GM12864 (cell line): ENCODE measurements at regions not wholly inside any gene's neighbourhood (a gene's known extent, or its start where the extent isn't known, plus 50 kb on each side); places are given as distances from the start of the nearest gene placed in this dataset.

Source experiments
- DNase-seq: peaks from one replicate; pipeline ENCODE4 v3.0.0-alpha.2; 2011; ENCODE audit warnings: low read depth
- H3K4me3 ChIP-seq: 2 replicates; pipeline ENCODE4 v1.5.1; 2011; ENCODE audit warnings: mild to moderate bottlenecking, low read depth, low read length, control low read depth
- TF ChIP-seq, protein P1 (sequence below): IDR thresholded peaks from 2 replicates; pipeline ENCODE4 v1.5.1; 2011; ENCODE audit warnings: low read depth, mild to moderate bottlenecking, moderate library complexity, low read length, control low read depth, inconsistent platforms; ENCODE audit errors: missing control alignments

DNA sequence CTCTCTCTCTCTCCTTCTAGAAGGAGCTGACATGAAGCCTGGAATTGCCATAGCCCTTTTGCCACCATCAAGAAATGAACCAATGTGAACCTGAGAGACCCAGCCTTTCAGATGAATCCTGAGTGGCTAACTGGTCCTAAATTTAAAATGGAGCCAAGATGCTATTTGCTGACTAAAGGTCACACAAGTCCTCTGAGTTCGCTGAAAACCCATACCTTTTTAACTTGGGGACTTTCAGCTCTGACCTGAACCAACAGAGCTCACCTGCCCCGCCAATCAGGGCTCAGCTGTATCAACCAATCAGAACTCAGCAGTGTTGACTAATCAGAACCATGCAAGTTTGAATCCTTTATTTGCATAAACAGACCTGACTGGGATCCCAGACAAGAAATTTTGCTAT lies 70.3 kb upstream of the MDM1 start:
- H3K4me3 ChIP-seq, result no peak overlapping the region
- TF ChIP-seq, protein P1, sequence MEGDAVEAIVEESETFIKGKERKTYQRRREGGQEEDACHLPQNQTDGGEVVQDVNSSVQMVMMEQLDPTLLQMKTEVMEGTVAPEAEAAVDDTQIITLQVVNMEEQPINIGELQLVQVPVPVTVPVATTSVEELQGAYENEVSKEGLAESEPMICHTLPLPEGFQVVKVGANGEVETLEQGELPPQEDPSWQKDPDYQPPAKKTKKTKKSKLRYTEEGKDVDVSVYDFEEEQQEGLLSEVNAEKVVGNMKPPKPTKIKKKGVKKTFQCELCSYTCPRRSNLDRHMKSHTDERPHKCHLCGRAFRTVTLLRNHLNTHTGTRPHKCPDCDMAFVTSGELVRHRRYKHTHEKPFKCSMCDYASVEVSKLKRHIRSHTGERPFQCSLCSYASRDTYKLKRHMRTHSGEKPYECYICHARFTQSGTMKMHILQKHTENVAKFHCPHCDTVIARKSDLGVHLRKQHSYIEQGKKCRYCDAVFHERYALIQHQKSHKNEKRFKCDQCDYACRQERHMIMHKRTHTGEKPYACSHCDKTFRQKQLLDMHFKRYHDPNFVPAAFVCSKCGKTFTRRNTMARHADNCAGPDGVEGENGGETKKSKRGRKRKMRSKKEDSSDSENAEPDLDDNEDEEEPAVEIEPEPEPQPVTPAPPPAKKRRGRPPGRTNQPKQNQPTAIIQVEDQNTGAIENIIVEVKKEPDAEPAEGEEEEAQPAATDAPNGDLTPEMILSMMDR, result no peak
- DNase-seq, result no peak

DNA sequence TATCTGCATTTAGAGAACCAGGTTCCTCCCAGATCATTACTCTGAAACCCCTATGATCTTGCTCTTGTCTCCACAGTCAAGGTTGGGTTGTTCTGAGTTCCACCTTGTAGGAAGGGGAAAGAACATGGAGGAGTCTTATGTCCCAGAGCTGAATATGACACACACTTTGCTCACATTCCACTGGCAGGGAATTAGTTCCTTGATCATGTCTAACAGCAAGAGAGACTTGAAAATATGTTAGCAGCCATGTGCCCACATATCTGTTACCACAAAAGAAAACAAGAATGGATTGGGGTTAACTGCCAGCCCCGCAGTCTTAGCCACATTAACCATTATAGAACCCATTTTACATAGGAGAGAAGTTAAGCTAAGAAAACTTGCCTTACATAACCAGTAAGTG lies 71.1 kb upstream of the MDM1 start:
- no peak for DNase-seq
- H3K4me3 ChIP-seq, result no peak overlapping the region
- TF ChIP-seq, protein P1, result no peak

DNA sequence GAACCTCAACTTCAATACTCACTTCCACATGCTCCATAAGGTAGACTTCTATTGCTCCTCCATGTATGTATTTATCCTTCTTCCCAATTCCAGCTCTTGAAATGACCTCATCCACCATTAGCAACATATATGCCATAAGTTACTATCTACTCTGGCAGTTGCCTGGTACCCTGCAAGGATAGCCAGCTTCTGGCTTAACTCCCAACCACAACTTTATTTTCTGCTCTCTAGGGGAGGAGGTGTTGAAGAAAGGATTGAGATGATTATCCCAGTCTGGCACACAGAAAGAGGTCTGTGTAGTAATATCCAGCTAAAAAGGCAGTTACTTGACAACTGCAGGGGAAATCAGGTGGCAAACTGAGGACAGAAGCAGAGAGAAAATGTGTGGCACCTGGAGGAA lies 71.5 kb upstream of the MDM1 start:
- TF ChIP-seq, protein P1, result no peak
- no peak for DNase-seq
- H3K4me3 ChIP-seq, result no peak overlapping the region

DNA sequence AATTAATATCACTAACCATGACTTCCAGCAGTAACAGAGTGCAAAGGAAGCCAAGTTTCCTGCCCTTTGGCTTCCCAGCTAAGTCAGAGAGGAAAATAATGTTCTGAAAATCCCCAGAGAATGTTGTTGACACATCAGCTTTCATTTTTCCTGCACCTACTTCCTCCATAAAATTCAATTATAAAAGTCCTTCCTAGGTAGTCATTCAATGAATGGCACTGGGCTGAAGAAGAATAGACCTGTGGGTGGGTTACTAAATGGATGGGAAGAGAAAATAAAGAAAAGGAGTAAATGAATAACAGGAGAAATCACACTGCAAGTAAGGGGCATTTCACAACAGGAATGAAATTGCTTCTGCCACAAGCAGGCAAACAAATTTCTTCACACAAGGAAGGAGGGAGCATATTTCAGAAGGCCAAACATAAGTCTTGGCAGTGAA lies 73.2 kb upstream of the MDM1 start:
- TF ChIP-seq, protein P1, result no peak
- no peak for DNase-seq
- H3K4me3 ChIP-seq, result no peak overlapping the region

DNA sequence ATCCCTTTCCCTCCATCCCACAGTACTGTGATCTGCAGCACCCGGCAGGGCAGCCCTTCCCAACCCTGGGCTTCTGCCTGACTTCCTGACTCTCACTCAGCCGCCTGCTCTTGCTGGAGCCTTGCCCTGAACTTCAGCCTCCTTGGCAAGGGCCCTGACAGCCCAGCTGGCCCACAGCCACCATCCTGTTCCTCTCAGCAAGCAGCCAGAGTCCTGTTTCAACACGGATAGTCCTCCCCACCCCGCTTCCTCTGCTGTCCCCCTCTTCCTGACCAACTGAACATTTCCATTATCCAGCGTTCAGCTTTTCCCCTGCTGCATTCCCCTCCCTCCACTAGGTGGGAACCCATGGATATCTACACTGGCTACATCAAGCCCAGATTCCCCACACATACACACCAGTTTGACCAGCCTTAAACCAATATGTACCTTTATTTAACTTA lies 74.0 kb upstream of the MDM1 start:
- no peak for DNase-seq

DNA sequence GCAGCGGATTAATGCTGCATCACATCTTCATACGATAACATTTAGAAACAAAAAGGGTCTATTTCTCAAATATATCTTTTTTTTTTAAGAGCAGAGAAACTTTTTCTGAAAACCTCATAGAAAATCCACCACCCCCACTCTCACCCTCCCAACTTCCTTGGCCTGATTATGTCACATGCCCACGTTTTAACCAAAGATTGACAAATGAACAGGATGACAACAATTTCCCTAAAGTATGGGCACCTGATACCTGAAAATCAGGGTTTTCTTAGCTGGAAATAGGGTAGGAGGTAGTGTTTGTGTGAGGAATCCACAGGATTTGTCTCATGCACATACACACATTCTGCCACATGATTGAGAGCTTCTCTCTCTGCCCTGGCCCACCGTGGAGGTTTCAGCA lies 74.7 kb upstream of the MDM1 start:
- TF ChIP-seq, protein P1, result no peak
- DNase-seq, result no peak
- no peak overlapping the region for H3K4me3 ChIP-seq

More for the DNA sequence above, 74.0 kb upstream of the MDM1 start:
- H3K4me3 ChIP-seq, result no peak overlapping the region
- TF ChIP-seq, protein P1, result no peak

DNA sequence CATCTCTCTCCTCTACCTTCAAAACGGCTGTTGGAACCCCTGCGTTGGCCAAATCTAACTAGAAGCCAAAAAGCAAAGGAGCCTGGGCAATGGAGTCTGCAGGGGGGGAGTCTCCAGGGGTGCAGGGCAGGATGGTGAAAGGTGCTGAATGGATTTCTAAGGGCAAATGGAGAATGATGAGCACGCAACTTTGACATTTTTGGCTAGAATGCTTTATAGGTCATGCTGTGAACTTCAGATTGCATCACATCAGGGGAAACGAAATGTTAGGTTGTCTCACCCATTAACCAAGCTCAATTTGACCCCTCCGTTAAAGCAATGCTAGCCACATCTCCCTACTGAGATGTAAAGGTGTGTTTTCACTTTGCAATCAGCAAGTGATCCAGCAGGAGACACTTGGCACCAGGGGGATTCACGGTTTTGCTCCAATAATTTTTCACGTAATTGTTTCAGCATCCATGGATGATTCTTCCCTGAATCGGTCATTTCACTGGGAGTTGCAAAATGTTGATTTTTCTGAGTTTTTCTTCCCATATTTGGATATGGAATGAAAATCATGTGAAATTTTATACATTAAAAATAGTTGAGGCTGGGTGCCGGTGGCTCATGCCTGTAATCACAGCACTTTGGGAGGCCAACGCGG lies 78.0 kb upstream of the MDM1 start:
- TF ChIP-seq, protein P1, result no peak
- DNase-seq, result no peak
- H3K4me3 ChIP-seq, result no peak overlapping the region
